CD14-positive monocyte (primary cell): ENCODE measurements at regions not wholly inside any gene's neighbourhood (a gene's known extent, or its start where the extent isn't known, plus 50 kb on each side); places are given as distances from the start of the nearest gene placed in this dataset.
"Not testable (repeated sequence)": the region's sequence is repeated elsewhere in the genome, so short reads cannot be mapped to it uniquely, and the experiment has no call there.

Source experiments
- DNase-seq, 3 donors: peaks; one replicate each; pipeline ENCODE4 v3.0.0-alpha.2; 2011 to 2022
- H2AFZ ChIP-seq: 2 replicates; pipeline ENCODE4 v1.6.0; 2012; ENCODE audit warnings: mild to moderate bottlenecking, low read depth, low read length, inconsistent platforms; ENCODE audit not compliant: insufficient read depth, poor library complexity, severe bottlenecking
- H3K27ac ChIP-seq, 2 donors: 1 replicate in 1 of 2; 2 replicates in 1 of 2; pipeline ENCODE4 v1.5.1; 2012 to 2013; ENCODE audit warnings: low read length in 2 of 2, control low read depth in 1 of 2, inconsistent platforms in 1 of 2, low read depth in 1 of 2, mild to moderate bottlenecking in 1 of 2
- H3K27me3 ChIP-seq, 2 donors: one replicate each; pipeline versions ENCODE4 v1.6.0 to v1.6.1; 2011 to 2013; ENCODE audit warnings: low read length in 2 of 2; ENCODE audit not compliant: control insufficient read depth in 2 of 2, insufficient read depth in 2 of 2
- H3K36me3 ChIP-seq, 2 donors: replicated peaks in 1 of 2; 1 replicate in 1 of 2; 2 replicates in 1 of 2; pipeline versions ENCODE4 v1.5.1 to v1.6.1; 2012 to 2013; ENCODE audit warnings: low read length in 2 of 2, control low read depth in 1 of 2, inconsistent platforms in 1 of 2, mild to moderate bottlenecking in 1 of 2; ENCODE audit not compliant: insufficient read depth in 2 of 2, control insufficient read depth in 1 of 2
- H3K4me1 ChIP-seq, 2 donors: 1 replicate in 1 of 2; 2 replicates in 1 of 2; pipeline versions ENCODE4 v1.5.1 to v1.6.1; 2012 to 2013; ENCODE audit warnings: low read length in 2 of 2, control low read depth in 1 of 2, inconsistent platforms in 1 of 2, mild to moderate bottlenecking in 1 of 2, moderate library complexity in 1 of 2; ENCODE audit not compliant: insufficient read depth in 2 of 2, control insufficient read depth in 1 of 2
- H3K4me2 ChIP-seq: replicated peaks from 2 replicates; pipeline ENCODE3; 2012; ENCODE audit warnings: low read length, moderate library complexity, mild to moderate bottlenecking; ENCODE audit not compliant: poor library complexity, severe bottlenecking; ENCODE audit errors: extremely low read depth
- H3K4me3 ChIP-seq, 3 experiments: fragments of 200-600 bp in 1 of 3; sonication (generic) in 1 of 3; replicated peaks in 1 of 3; 1 replicate in 2 of 3; 2 replicates in 1 of 3; pipeline ENCODE4 v1.5.1; 2011 to 2013; ENCODE audit warnings: low read length in 3 of 3, mild to moderate bottlenecking in 3 of 3, control low read depth in 2 of 3, low read depth in 2 of 3, inconsistent platforms in 1 of 3, moderate library complexity in 1 of 3
- H3K79me2 ChIP-seq: 2 replicates; pipeline ENCODE4 v1.6.0; 2012; ENCODE audit warnings: mild to moderate bottlenecking, control low read depth, inconsistent platforms, low read length, moderate library complexity; ENCODE audit not compliant: insufficient read depth
- H3K9ac ChIP-seq: 2 replicates; pipeline ENCODE4 v1.6.0; 2017; ENCODE audit warnings: low read length, mild to moderate bottlenecking; ENCODE audit not compliant: insufficient read depth, poor library complexity, severe bottlenecking
- H3K9me3 ChIP-seq, 2 donors: replicated peaks in 1 of 2; 1 replicate in 1 of 2; 2 replicates in 1 of 2; pipeline versions ENCODE4 v1.5.1 to v1.6.1; 2012 to 2013; ENCODE audit warnings: low read length in 2 of 2, control low read depth in 1 of 2; ENCODE audit not compliant: control insufficient read depth in 1 of 2, insufficient read depth in 1 of 2
- H4K20me1 ChIP-seq: 2 replicates; pipeline ENCODE4 v1.6.0; 2012; ENCODE audit warnings: mild to moderate bottlenecking, low read length, control low read depth, moderate library complexity; ENCODE audit not compliant: insufficient read depth
- H3K27ac Mint-ChIP-seq, 7 donors: one replicate each; pipeline ENCODE4 v1.8.0; 2020; ENCODE audit warnings: mild to moderate bottlenecking in 7 of 7, mixed read lengths in 7 of 7, moderate library complexity in 6 of 7, inconsistent platforms in 2 of 7
- H3K27me3 Mint-ChIP-seq, 3 donors: one replicate each; pipeline ENCODE4 v1.8.0; 2021 to 2022; ENCODE audit warnings: low read depth in 3 of 3, mild to moderate bottlenecking in 3 of 3, mixed read lengths in 3 of 3, moderate library complexity in 3 of 3, inconsistent platforms in 1 of 3
- H3K36me3 Mint-ChIP-seq, 2 donors: one replicate each; pipeline ENCODE4 v1.8.0; 2020; ENCODE audit warnings: mixed read lengths in 2 of 2, inconsistent platforms in 1 of 2, mild to moderate bottlenecking in 1 of 2
- H3K4me1 Mint-ChIP-seq: one replicate; pipeline ENCODE4 v1.8.0; 2020; ENCODE audit warnings: mild to moderate bottlenecking, mixed read lengths
- H3K4me3 Mint-ChIP-seq, 2 donors: one replicate each; pipeline ENCODE4 v1.8.0; 2020; ENCODE audit warnings: mild to moderate bottlenecking in 2 of 2, mixed read lengths in 2 of 2, moderate library complexity in 1 of 2
- H3K9me3 Mint-ChIP-seq, 7 donors: one replicate each; pipeline ENCODE4 v1.8.0; 2020 to 2022; ENCODE audit warnings: mixed read lengths in 7 of 7, mild to moderate bottlenecking in 6 of 7, moderate library complexity in 6 of 7, inconsistent platforms in 2 of 7
- whole genome bisulfite sequencing: methylation state at CpG from one replicate; pipeline ENCODE4 v1.1.5; 2013; ENCODE audit warnings: missing lambda C conversion rate; ENCODE audit not compliant: insufficient coverage; 5-methylcytosine and 5-hydroxymethylcytosine counted together
- intact Hi-C, 2 donors: fragments of 100-400 bp; cut with micrococcal nuclease; formaldehyde crosslinking; loops; one replicate each; pipeline versions ENCODE4 v1.15.0 to v1.15.1; 2023

- H3K27me3 ChIP-seq, H3K4me1 ChIP-seq, DNase-seq, H2AFZ ChIP-seq, H3K4me3 ChIP-seq, H3K27ac ChIP-seq, H3K4me2 ChIP-seq, H3K79me2 ChIP-seq, intact Hi-C loops, H3K4me3 Mint-ChIP-seq, H4K20me1 ChIP-seq, H3K36me3 Mint-ChIP-seq, H3K9me3 ChIP-seq, H3K9ac ChIP-seq, H3K4me1 Mint-ChIP-seq, H3K27ac Mint-ChIP-seq, H3K9me3 Mint-ChIP-seq, H3K27me3 Mint-ChIP-seq, H3K36me3 ChIP-seq: not testable (repeated sequence)
- WGBS, result no CpG with 5 or more reads among the region's 9 CpGs
Measured at GRCh38 chr5:177894681-177895453, 101.2 kb downstream of the PROP1 start.

DNA sequence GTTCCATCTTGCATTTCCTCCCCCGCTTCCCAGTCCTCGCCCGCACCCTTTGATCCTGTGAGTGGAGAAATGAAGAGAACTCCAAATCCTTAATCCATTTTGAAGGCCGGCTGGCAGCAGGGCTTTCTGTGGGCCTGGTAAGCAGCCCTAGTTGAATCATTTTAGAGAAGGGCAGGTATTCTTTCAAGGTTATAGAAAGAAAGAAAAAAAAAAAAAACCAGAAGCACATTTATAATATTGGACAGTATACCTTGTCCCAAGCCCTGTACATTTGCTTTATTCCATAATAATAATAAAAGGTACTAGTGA is 103.7 kb downstream of the PROP1 start:
- H3K4me2 ChIP-seq, H3K79me2 ChIP-seq, H4K20me1 ChIP-seq, H3K27me3 Mint-ChIP-seq, H3K9ac ChIP-seq, H3K27me3 ChIP-seq, H3K4me1 ChIP-seq, H3K9me3 ChIP-seq, H2AFZ ChIP-seq, H3K27ac ChIP-seq, H3K36me3 Mint-ChIP-seq, H3K9me3 Mint-ChIP-seq, H3K4me3 Mint-ChIP-seq, intact Hi-C loops, H3K27ac Mint-ChIP-seq, H3K36me3 ChIP-seq, H3K4me3 ChIP-seq, H3K4me1 Mint-ChIP-seq, DNase-seq: not testable (repeated sequence)
- no CpG with 5 or more reads among the region's 4 CpGs for WGBS
